ENCODE measurements at regions not wholly inside any gene's neighbourhood (a gene's known extent, or its start where the extent isn't known, plus 50 kb on each side); places are given as distances from the start of the nearest gene placed in this dataset.

DNA sequence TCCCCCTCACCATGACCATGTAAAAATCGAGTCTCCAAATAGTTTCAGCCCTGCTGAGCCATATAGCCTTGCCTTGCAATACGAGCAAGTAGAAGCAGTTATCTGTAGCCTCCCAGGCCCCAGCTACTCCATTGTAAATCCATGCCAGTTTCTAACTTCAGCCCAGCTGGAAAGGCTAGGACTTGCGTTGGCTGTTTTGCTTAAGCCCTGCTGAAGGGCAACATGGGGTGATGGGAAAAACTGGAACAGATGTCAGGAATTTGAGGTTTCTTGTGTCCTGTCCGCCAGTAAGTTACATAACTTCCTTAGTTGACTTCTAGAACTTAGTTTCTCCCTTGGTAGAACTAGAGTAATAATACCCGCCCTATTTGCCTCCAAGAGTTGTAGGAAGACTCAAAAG lies 216.0 kb upstream of the SERP2 start:
- Histone ChIP-seq H3K4me3 (no peak overlapping the region), H3K36me3 (ENCODE audit: control insufficient read depth in 4 of 4, insufficient read depth in 4 of 4, low read length in 4 of 4) (no peaks in the 10 kb centered on the region), H3K4me1 (ENCODE audit: control insufficient read depth in 5 of 5, insufficient read depth in 5 of 5, low read length in 5 of 5) (peaks cover 0 to 12% (median 7%) of the 10 kb centered on the region in 5 donors), H3K27me3 (ENCODE audit: control insufficient read depth in 3 of 3, insufficient read depth in 3 of 3, low read length in 2 of 3) (no peaks in the 10 kb centered on the region), H3K27ac (ENCODE audit: low read depth in 1 of 2, low read length in 1 of 2) (no peak overlapping the region), H3K9ac (ENCODE audit: insufficient read depth in 1 of 2, low read length in 2 of 2) (no peak overlapping the region), H3K9me3 (ENCODE audit: control insufficient read depth in 4 of 4, insufficient read depth in 3 of 4, low read length in 3 of 4) (no peaks in the 10 kb centered on the region)
- 61 to 74% methylated on average over 5 of the region's 5 CpGs for WGBS, 2 donors
- TF ChIP-seq, protein P1, sequence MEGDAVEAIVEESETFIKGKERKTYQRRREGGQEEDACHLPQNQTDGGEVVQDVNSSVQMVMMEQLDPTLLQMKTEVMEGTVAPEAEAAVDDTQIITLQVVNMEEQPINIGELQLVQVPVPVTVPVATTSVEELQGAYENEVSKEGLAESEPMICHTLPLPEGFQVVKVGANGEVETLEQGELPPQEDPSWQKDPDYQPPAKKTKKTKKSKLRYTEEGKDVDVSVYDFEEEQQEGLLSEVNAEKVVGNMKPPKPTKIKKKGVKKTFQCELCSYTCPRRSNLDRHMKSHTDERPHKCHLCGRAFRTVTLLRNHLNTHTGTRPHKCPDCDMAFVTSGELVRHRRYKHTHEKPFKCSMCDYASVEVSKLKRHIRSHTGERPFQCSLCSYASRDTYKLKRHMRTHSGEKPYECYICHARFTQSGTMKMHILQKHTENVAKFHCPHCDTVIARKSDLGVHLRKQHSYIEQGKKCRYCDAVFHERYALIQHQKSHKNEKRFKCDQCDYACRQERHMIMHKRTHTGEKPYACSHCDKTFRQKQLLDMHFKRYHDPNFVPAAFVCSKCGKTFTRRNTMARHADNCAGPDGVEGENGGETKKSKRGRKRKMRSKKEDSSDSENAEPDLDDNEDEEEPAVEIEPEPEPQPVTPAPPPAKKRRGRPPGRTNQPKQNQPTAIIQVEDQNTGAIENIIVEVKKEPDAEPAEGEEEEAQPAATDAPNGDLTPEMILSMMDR (IDR thresholded peaks at IDR 0.05; ENCODE audit: control extremely low read depth, extremely low read depth), result no peak
- DNase-seq (peak in 2 of 3 donors; percentile 52 to 62), ATAC-seq (ENCODE audit: insufficient read depth, low FRiP score) (no peak)

DNA sequence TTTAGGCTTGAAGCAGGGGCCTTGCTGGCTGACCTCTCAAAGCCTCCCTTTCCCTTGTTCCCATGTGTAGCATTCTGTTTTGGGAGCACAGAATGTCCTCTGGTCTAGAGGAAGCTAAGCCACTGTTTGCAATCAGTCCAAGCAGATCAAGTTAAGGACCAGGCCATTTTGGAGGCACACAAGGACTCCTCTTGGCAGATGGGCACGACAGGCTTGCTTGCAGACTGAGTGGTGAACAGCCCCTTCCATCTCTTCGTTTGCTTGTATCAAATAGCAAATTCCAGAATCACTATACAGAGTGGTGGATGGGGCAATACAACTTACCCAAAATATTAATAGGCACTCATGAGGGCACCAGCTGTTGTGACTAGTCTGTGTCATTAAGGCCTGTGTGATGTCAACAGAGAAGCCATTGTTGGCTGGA lies 215.5 kb upstream of the SERP2 start:
- no peak for ATAC-seq (ENCODE audit: insufficient read depth, low FRiP score)
- WGBS, 2 donors, result 87 to 94% methylated on average over 2 of the region's 2 CpGs
- Histone ChIP-seq H3K4me3 (no peak overlapping the region), H3K27me3 (ENCODE audit: control insufficient read depth in 3 of 3, insufficient read depth in 3 of 3, low read length in 2 of 3) (no peaks in the 10 kb centered on the region), H3K36me3 (ENCODE audit: control insufficient read depth in 4 of 4, insufficient read depth in 4 of 4, low read length in 4 of 4) (no peaks in the 10 kb centered on the region), H3K4me1 (ENCODE audit: control insufficient read depth in 5 of 5, insufficient read depth in 5 of 5, low read length in 5 of 5) (peaks cover 0 to 12% (median 7%) of the 10 kb centered on the region in 5 donors), H3K9me3 (ENCODE audit: control insufficient read depth in 4 of 4, insufficient read depth in 3 of 4, low read length in 3 of 4) (no peaks in the 10 kb centered on the region), H3K9ac (ENCODE audit: insufficient read depth in 1 of 2, low read length in 2 of 2) (no peak overlapping the region), H3K27ac (ENCODE audit: low read depth in 1 of 2, low read length in 1 of 2) (no peak overlapping the region)
- TF ChIP-seq, protein P1 (IDR thresholded peaks at IDR 0.05; ENCODE audit: control extremely low read depth, extremely low read depth), result no peak
- DNase-seq, result no peak

DNA sequence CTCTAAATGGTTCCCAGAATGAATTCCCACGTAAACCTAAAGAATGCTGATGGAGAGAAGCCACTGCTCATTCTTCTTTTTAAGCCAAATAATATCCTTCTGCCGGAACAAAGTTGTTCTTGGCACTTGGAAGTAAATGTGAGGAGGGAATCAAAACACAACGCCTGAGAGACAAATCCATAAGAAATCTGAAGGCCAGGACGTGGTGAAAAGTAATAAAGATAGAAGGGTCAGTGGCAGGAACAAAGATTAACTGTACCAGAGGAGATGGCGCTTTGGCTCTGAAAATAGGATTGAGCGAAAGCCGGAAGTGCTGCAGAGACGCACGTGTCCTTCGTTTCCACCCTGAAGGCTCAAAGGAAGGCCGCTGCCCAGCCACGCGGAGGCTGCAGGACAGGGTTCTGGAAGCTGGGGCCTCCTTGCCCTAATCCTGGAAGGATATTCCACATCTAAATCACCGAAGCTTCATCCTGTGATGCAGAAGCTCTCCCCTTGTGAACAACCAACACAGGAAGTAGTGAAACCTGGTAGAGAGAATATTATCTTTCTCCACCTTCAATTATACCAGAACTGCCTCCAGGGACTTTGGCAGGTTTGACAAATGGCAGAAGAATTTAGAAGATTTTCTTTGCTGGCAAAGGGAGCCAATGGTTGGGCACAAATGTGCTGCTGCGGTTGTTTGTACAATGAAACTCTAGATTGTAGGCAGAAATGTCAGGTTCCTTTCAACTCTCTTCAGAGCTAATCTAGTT lies 214.6 kb upstream of the SERP2 start:
- no peak for DNase-seq
- H3K9me3 ChIP-seq (ENCODE audit: control insufficient read depth in 4 of 4, insufficient read depth in 3 of 4, low read length in 3 of 4), result no peaks in the 10 kb centered on the region

More for the DNA sequence above, 214.6 kb upstream of the SERP2 start:
- Histone ChIP-seq H3K36me3 (ENCODE audit: control insufficient read depth in 4 of 4, insufficient read depth in 4 of 4, low read length in 4 of 4) (no peaks in the 10 kb centered on the region), H3K4me1 (ENCODE audit: control insufficient read depth in 5 of 5, insufficient read depth in 5 of 5, low read length in 5 of 5) (peaks cover 0 to 12% (median 7%) of the 10 kb centered on the region in 5 donors), H3K27ac (ENCODE audit: low read depth in 1 of 2, low read length in 1 of 2) (no peak overlapping the region), H3K4me3 (no peak overlapping the region), H3K27me3 (ENCODE audit: control insufficient read depth in 3 of 3, insufficient read depth in 3 of 3, low read length in 2 of 3) (no peaks in the 10 kb centered on the region), H3K9ac (ENCODE audit: insufficient read depth in 1 of 2, low read length in 2 of 2) (no peak overlapping the region)
- TF ChIP-seq, protein P1 (IDR thresholded peaks at IDR 0.05; ENCODE audit: control extremely low read depth, extremely low read depth), result no peak
- WGBS, 2 donors, result 81 to 88% methylated on average over 15 of the region's 15 CpGs
- no peak for ATAC-seq (ENCODE audit: insufficient read depth, low FRiP score)
